IMR-90 (cell line): ENCODE measurements at regions not wholly inside any gene's neighbourhood (a gene's known extent, or its start where the extent isn't known, plus 50 kb on each side); places are given as distances from the start of the nearest gene placed in this dataset.

Experiments
- ATAC-seq: fragments of 200-7000 bp; cut with Tn5 transposase; 2 replicates; pipeline ENCODE4 v1.9.1; 2020; ENCODE audit warnings: low read depth, mild to moderate bottlenecking, moderate library complexity
- BruUV-seq: library from RNA; stranded (reverse); fragments of 400-500 nt; replicated peaks from 2 replicates; lab custom pipeline; 2021; lab: Mats Ljungman, UMichigan
- CTCF ChIA-PET: fragments of 300-600 bp; formaldehyde crosslinking; extraction: SDS; loops from one replicate; lab custom pipeline; 2021; ENCODE audit warnings: antibody characterized with exemption; lab: Yijun Ruan, JAX
- POLR2A ChIA-PET: fragments of 300-600 bp; sonication (Branson Sonifier 250); formaldehyde crosslinking; loops from one replicate; lab custom pipeline; 2022; ENCODE audit warnings: antibody characterized with exemption; ENCODE audit not compliant: unreplicated experiment; lab: Charles Lee
- DNase-seq: peaks from one replicate; pipeline ENCODE4 v3.0.0; 2013
- H2AFZ ChIP-seq: replicated peaks from 2 replicates; pipeline ENCODE3; 2013; ENCODE audit warnings: low read length, mild to moderate bottlenecking; ENCODE audit not compliant: poor library complexity
- H2AK5ac ChIP-seq: 2 replicates; pipeline ENCODE4 v1.6.1; 2013; ENCODE audit warnings: low read depth, low read length, inconsistent platforms
- H2AK9ac ChIP-seq: replicated peaks from 2 replicates; pipeline ENCODE3; 2013; ENCODE audit warnings: mild to moderate bottlenecking, low read depth, low read length, moderate library complexity; ENCODE audit not compliant: poor library complexity
- H2BK120ac ChIP-seq: 2 replicates; pipeline ENCODE4 v1.6.1; 2013; ENCODE audit warnings: low read depth, low read length, inconsistent platforms
- H2BK15ac ChIP-seq: 3 replicates; pipeline ENCODE4 v1.6.1; 2013; ENCODE audit warnings: low read depth, low read length, inconsistent platforms
- H2BK20ac ChIP-seq: 2 replicates; pipeline ENCODE4 v1.6.1; 2013; ENCODE audit warnings: low read depth, mild to moderate bottlenecking, inconsistent platforms, low read length, moderate library complexity
- H2BK5ac ChIP-seq: 2 replicates; pipeline ENCODE4 v1.6.1; 2013; ENCODE audit warnings: mild to moderate bottlenecking, low read depth, low read length, inconsistent platforms; ENCODE audit not compliant: poor library complexity, severe bottlenecking
- H3K14ac ChIP-seq: replicated peaks from 2 replicates; pipeline ENCODE4 v1.6.1; 2013; ENCODE audit warnings: low read depth, low read length, inconsistent platforms
- H3K18ac ChIP-seq: 2 replicates; pipeline ENCODE4 v1.6.1; 2013; ENCODE audit warnings: low read depth, low read length, control low read depth
- H3K23ac ChIP-seq: 2 replicates; pipeline ENCODE4 v1.6.1; 2013; ENCODE audit warnings: low read depth, low read length, inconsistent platforms
- H3K27ac ChIP-seq: 2 replicates; pipeline ENCODE4 v1.5.1; 2013; ENCODE audit warnings: mild to moderate bottlenecking, control low read depth, low read length; ENCODE audit not compliant: insufficient read depth
- H3K27me3 ChIP-seq: 2 replicates; pipeline ENCODE4 v1.6.1; 2013; ENCODE audit warnings: low read length; ENCODE audit not compliant: control insufficient read depth, insufficient read depth
- H3K36me3 ChIP-seq: 2 replicates; pipeline ENCODE4 v1.6.1; 2013; ENCODE audit warnings: low read length, mixed read lengths; ENCODE audit not compliant: control insufficient read depth, insufficient read depth
- H3K4ac ChIP-seq: 2 replicates; pipeline ENCODE4 v1.6.1; 2013; ENCODE audit warnings: low read depth, low read length, inconsistent platforms
- H3K4me1 ChIP-seq: 2 replicates; pipeline ENCODE4 v1.6.1; 2013; ENCODE audit warnings: low read length, mixed read lengths; ENCODE audit not compliant: control insufficient read depth, insufficient read depth
- H3K4me2 ChIP-seq: 2 replicates; pipeline ENCODE4 v1.6.1; 2013; ENCODE audit warnings: low read depth, mild to moderate bottlenecking, control low read depth, low read length, moderate library complexity
- H3K4me3 ChIP-seq: 2 replicates; pipeline ENCODE4 v1.5.1; 2013; ENCODE audit warnings: low read depth, mild to moderate bottlenecking, control low read depth, low read length, moderate library complexity; ENCODE audit not compliant: insufficient read depth
- H3K56ac ChIP-seq: 2 replicates; pipeline ENCODE4 v1.6.1; 2013; ENCODE audit warnings: low read length, inconsistent platforms; ENCODE audit not compliant: insufficient read depth; ENCODE audit errors: extremely low read depth
- H3K79me1 ChIP-seq, 2 experiments: 2 replicates each; pipeline ENCODE4 v1.6.1; 2013; ENCODE audit warnings: low read length in 2 of 2, inconsistent platforms in 1 of 2, low read depth in 1 of 2
- H3K9ac ChIP-seq: 2 replicates; pipeline ENCODE4 v1.6.1; 2013; ENCODE audit warnings: low read depth, low read length, control low read depth
- H3K9me1 ChIP-seq: 2 replicates; pipeline ENCODE4 v1.6.1; 2013; ENCODE audit warnings: low read length, inconsistent platforms; ENCODE audit not compliant: insufficient read depth
- H3K9me3 ChIP-seq: 2 replicates; pipeline ENCODE4 v1.6.1; 2013; ENCODE audit warnings: low read length; ENCODE audit not compliant: control insufficient read depth, insufficient read depth
- H4K20me1 ChIP-seq: 2 replicates; pipeline ENCODE4 v1.6.1; 2013; ENCODE audit warnings: low read length, inconsistent platforms; ENCODE audit not compliant: insufficient read depth
- H4K5ac ChIP-seq: 2 replicates; pipeline ENCODE4 v1.6.1; 2013; ENCODE audit warnings: mild to moderate bottlenecking, low read depth, low read length, control low read depth
- H4K8ac ChIP-seq, 2 experiments: 2 replicates each; pipeline ENCODE4 v1.6.1; 2013; ENCODE audit warnings: low read depth in 2 of 2, low read length in 2 of 2, control low read depth in 1 of 2, inconsistent platforms in 1 of 2
- H4K91ac ChIP-seq: 2 replicates; pipeline ENCODE4 v1.6.1; 2013; ENCODE audit warnings: low read depth, low read length, inconsistent platforms; ENCODE audit not compliant: insufficient read depth
- CEBPB ChIP-seq: IDR thresholded peaks from 2 replicates; pipeline ENCODE4 v1.6.1; 2012; ENCODE audit warnings: low read depth, low read length, improper control_type of control experiment
- NFE2L2 ChIP-seq: fragments of 150-350 bp; IDR thresholded peaks from 2 replicates; pipeline ENCODE4 v1.6.1; 2016; ENCODE audit warnings: low read depth, mild to moderate bottlenecking, low read length
- RAD21 ChIP-seq: IDR thresholded peaks from 2 replicates; pipeline ENCODE4 v1.6.1; 2012; ENCODE audit warnings: low read length, improper control_type of control experiment
- WGBS, 2 experiments: methylation state at CpG; one replicate each; pipeline versions ENCODE4 v1.1.5 to v1.1.7; 2013; ENCODE audit warnings: missing lambda C conversion rate in 2 of 2; ENCODE audit not compliant: insufficient read length in 1 of 2; ENCODE audit errors: extremely low coverage in 2 of 2; 5-methylcytosine and 5-hydroxymethylcytosine counted together
- dilution Hi-C: fragments of 300-500 bp; cut with HindIII; formaldehyde crosslinking; loops from one replicate; pipeline ENCODE4 v1.14.3; 2018; ENCODE audit warnings: low sequenced_read_pairs; ENCODE audit not compliant: unreplicated experiment
- in situ Hi-C: fragments of 300-500 bp; cut with MboI; formaldehyde crosslinking; loops from 3 replicates; pipeline ENCODE4 v1.14.3; 2019; ENCODE audit warnings: low sequenced_read_pairs, inconsistent platforms, mixed read lengths
- intact Hi-C: fragments of 100-400 bp; cut with micrococcal nuclease; formaldehyde crosslinking; loops from 2 replicates; pipeline ENCODE4 v1.10.0; 2022

DNA sequence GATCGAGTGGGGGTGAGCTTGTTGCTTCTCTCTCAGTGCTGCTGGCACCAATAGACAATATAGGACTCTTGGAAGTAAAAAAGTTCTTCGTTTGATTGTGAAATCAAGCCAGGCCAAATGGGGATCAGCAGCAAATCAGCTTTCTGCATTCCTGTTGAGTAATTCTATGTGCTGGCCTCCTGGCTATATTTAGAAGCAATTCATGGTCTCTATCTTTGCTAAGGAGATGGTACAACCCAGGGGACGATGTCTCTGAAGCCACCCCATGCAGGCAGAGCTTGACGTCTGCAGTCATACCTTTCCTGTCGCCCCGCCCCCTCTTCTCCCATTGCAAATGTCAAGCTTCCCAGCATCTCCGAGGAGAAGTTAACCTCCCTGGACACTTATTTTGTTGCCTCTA lies 199.1 kb downstream of the SCP2D1 start:
- no TSS peak for BruUV-seq
- POLR2A ChIA-PET: no interaction called here
- in situ Hi-C loops: no loop called here

More for the DNA sequence above, 199.1 kb downstream of the SCP2D1 start:
- peak; percentile 60; the same call in 1 of the 2 replicates for TF ChIP-seq CEBPB
- no peak for TF ChIP-seq RAD21
- TF ChIP-seq NFE2L2: no peak
- no peak overlapping the region for H3K9ac ChIP-seq
- no peak overlapping the region for H2BK120ac ChIP-seq
- no peak overlapping the region for H2BK20ac ChIP-seq
- H4K5ac ChIP-seq: no peak overlapping the region
- no peaks in the 10 kb centered on the region for H3K4me1 ChIP-seq
- H3K36me3 ChIP-seq: no peaks in the 10 kb centered on the region
- no peak overlapping the region for H3K27ac ChIP-seq
- no peak overlapping the region for H3K14ac ChIP-seq
- H4K8ac ChIP-seq: no peak overlapping the region
- ATAC-seq (no peak), DNase-seq (no peak)
- H2AK9ac ChIP-seq: no peak overlapping the region
- no peak overlapping the region for H3K56ac ChIP-seq
- intact Hi-C loops (no loop called here), dilution Hi-C loops (no loop called here)
- H3K4me3 ChIP-seq: no peak overlapping the region
- H4K20me1 ChIP-seq: no peaks in the 10 kb centered on the region
- no peaks in the 10 kb centered on the region for H3K79me1 ChIP-seq
- H2BK5ac ChIP-seq: no peak overlapping the region
- H3K27me3 ChIP-seq: no peaks in the 10 kb centered on the region
- H2AK5ac ChIP-seq: no peak overlapping the region
- H3K9me3 ChIP-seq: peaks cover 18% of the 10 kb centered on the region
- H4K91ac ChIP-seq: no peak overlapping the region
- H3K4ac ChIP-seq: no peak overlapping the region
- WGBS, 2 experiments: no CpG with 5 or more reads among the region's 7 CpGs
- H3K4me2 ChIP-seq: no peak overlapping the region
- no peak overlapping the region for H3K18ac ChIP-seq
- no peak overlapping the region for H3K23ac ChIP-seq
- H3K9me1 ChIP-seq: no peaks in the 10 kb centered on the region
- no peak overlapping the region for H2AFZ ChIP-seq
- no peak overlapping the region for H2BK15ac ChIP-seq
- CTCF ChIA-PET: no interaction called here
